A549 (cell line): ENCODE measurements at regions not wholly inside any gene's neighbourhood (a gene's known extent, or its start where the extent isn't known, plus 50 kb on each side); places are given as distances from the start of the nearest gene placed in this dataset.

Experiments used
- CEBPB ChIP-seq, 2 experiments: fragments of >200 bp in 1 of 2; sonication (Bioruptor Twin) in 1 of 2; formaldehyde crosslinking in 1 of 2; IDR thresholded peaks; 2 replicates each; pipeline ENCODE4 v1.6.1; 2012 to 2016
- CTCF ChIP-seq: fragments of >200 bp; sonication (Bioruptor Twin); formaldehyde crosslinking; IDR thresholded peaks from 3 replicates; pipeline ENCODE4 v1.5.1; 2016
- EP300 ChIP-seq, 2 experiments: fragments of >200 bp; sonication (Bioruptor Twin); formaldehyde crosslinking; IDR thresholded peaks; 2 replicates in 1 of 2; 3 replicates in 1 of 2; pipeline ENCODE4 v1.6.1; 2016 to 2017
- MAX ChIP-seq: IDR thresholded peaks from 2 replicates; pipeline ENCODE4 v1.6.1; 2012
- PHF8 ChIP-seq: fragments of 200-600 bp; sonication (generic); IDR thresholded peaks from 2 replicates; pipeline ENCODE4 v1.6.1; 2016; ENCODE audit warnings: low read depth, mild to moderate bottlenecking, antibody characterized with exemption, moderate library complexity, borderline replicate concordance
- POLR2A ChIP-seq: IDR thresholded peaks from 2 replicates; pipeline ENCODE4 v1.6.1; 2012; ENCODE audit warnings: mild to moderate bottlenecking, low read length
- RAD21 ChIP-seq, 2 experiments: fragments of >200 bp in 1 of 2; sonication (Bioruptor Twin) in 1 of 2; formaldehyde crosslinking in 1 of 2; IDR thresholded peaks in 1 of 2; conservative IDR thresholded peaks in 1 of 2; 2 replicates in 1 of 2; 3 replicates in 1 of 2; pipeline ENCODE4 v1.6.1; 2012 to 2018; ENCODE audit warnings: inconsistent platforms in 1 of 2
- REST ChIP-seq: fragments of 200-600 bp; sonication (generic); IDR thresholded peaks from 2 replicates; pipeline ENCODE4 v1.6.1; 2016; ENCODE audit warnings: antibody characterized with exemption, mild to moderate bottlenecking, moderate library complexity
- ZFP36 ChIP-seq: fragments of 450-650 bp; IDR thresholded peaks from 2 replicates; pipeline ENCODE4 v1.6.1; 2014; ENCODE audit warnings: borderline replicate concordance; ENCODE audit not compliant: partially characterized antibody

GRCh38 chr5:91433861-91434260, 50.7 kb upstream of the ARRDC3 start:
- no peak for TF ChIP-seq CTCF
- no peak for TF ChIP-seq MAX
- TF ChIP-seq PHF8 = no peak
- TF ChIP-seq POLR2A = no peak
- TF ChIP-seq EP300 (IDR thresholded peaks at IDR 0.05) = no peak
- TF ChIP-seq ZFP36 = no peak
- TF ChIP-seq CEBPB (IDR thresholded peaks at IDR 0.05) = no peak
- no peak for TF ChIP-seq RAD21 (conservative IDR thresholded peaks at IDR 0.05 in 1 of 2, IDR thresholded peaks at IDR 0.05 in 1 of 2)
- no peak for TF ChIP-seq REST
